Stimulated activated CD4-positive, alpha-beta T cell treated with anti-CD3 and anti-CD28 coated beads, Interleukin-4, amount 100 ng/mL, for 1 hour (primary cell): ENCODE measurements at regions not wholly inside any gene's neighbourhood (a gene's known extent, or its start where the extent isn't known, plus 50 kb on each side); places are given as distances from the start of the nearest gene placed in this dataset.

Experiments
- DNase-seq: peaks from one replicate; pipeline ENCODE4 v3.0.0-alpha.2; 2020

DNA sequence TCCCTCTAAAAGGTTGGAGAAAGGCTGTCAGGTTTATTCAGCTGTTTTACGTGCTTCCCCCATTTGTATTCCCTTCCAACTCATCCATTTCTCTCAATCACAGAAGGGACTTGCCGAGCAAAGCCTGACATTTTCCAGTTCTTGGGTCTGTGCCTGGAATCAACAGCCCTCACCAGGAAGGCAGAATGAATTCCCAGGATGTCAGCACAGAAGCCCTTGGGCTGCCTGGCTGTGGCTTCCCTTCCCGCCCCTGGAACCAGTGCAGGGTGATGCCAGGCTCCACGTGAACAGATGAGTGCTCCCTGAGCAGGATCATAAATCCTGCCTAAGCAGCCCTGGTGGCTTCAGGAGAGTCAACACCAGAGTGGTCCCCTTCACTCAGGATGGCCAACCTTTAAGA lies 86.1 kb upstream of the CD83 start:
- DNase-seq = no peak

DNA sequence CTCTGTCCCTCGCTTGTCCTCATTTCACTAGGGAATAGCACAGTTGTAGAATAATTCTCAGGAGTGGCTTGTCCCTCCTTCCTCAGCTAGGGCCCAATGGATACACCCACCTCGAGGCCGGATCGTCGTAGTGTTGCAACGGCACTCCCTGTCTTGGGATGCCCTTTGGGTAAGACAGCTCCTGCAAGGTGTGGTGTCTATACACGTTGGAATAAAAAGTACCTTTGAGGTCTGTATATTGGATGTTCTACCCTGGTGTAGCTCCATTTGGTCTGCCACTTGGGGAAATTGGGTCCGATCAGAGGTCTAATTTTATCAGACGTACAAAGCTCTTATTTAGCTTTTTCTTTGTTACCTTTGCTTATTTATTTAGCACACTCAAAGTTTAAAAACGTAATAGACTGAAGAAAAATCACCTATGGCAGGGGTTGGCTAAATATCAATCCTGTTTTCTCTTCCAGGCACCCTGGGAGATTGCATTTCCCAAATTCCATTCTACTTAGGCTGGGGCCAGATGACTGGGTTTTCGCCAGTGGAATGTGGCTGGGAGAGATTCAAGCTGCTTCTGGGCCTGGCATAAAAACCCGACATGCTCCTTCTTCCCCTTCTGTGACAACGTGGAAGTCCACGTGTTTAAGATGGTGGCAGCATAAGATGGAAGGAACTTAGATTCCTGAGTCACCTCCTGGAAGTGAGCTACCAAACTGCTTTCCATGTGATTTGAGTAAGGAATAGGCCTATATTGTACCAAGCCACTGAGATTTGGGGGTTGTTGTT lies 82.3 kb upstream of the CD83 start:
- no peak for DNase-seq

DNA sequence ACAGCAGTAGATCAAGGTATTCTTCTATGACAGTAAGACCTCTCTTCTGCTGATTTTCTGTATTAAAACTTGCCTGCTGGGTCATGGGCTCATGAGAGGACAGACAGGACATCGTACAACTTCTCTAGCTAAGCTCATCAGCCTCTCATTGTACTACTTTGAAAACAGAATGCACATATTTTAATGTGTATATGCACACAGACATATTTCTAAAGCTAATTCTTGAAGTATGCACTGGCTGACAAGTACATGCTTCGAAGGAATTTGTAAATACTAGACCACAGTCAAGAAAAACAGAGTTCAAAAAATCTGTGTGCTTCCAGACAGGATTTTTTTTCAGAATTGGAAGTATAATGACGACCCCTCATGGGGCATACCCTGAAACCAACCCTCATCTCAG lies 81.7 kb upstream of the CD83 start:
- DNase-seq = no peak

DNA sequence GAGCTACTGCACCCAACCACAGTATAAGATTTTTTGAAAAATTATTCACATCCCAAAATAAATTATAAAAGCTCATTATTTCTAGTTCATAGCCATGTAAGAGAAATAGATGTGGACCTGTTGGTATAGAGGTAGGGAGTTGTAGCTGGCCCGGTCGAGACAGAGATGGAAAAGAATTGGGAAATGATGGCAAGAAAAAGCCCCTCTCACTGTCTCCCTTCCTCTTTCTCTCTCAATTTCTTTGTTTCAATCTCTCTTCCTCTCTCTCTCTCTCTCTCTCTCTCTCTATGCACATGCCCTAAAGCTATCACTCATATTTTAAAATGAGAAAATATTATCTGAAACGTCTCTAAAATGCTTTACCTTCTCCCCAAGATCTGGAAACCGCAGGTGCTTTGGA lies 80.7 kb upstream of the CD83 start:
- no peak for DNase-seq

DNA sequence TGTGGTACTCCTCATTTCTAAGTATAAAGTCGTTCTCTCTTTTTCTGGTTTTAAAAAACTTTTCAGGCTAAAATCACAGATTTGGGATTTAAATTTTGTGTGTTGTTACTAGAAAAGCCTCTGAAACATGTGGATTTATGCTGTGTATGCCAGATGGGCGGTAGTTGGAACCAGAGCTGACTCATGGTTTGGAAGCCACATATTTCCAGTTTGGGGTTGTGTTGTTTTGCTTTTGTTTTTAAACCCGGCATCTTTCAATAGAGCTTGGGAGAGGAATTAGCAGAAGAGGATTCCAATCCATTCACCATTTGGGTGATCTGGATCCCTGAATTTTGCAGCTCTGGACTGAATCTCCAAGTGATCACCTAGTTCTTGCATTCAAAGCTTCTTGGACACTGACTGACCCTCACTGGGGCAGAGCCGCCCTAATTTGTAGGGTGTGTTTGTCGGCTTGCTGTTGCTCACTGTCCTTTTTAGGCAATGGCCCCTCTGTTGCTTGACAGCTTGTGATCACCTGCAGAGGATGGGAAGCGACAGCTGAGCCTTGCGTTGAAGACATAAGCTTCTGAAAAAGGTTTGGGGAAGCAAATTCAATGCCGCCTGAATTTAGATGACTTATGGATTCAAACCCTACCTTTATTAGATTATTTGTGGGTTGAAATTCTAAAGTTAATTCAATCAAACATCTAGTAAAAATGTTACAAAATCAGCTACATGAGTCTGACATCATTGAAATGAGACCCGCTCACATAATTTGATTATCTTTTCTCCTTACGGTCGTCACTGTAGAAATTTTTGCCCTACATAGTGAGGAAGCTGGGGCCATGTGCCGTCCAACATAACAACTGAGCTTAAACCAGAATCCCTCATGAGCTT lies 79.9 kb upstream of the CD83 start:
- DNase-seq = no peak

DNA sequence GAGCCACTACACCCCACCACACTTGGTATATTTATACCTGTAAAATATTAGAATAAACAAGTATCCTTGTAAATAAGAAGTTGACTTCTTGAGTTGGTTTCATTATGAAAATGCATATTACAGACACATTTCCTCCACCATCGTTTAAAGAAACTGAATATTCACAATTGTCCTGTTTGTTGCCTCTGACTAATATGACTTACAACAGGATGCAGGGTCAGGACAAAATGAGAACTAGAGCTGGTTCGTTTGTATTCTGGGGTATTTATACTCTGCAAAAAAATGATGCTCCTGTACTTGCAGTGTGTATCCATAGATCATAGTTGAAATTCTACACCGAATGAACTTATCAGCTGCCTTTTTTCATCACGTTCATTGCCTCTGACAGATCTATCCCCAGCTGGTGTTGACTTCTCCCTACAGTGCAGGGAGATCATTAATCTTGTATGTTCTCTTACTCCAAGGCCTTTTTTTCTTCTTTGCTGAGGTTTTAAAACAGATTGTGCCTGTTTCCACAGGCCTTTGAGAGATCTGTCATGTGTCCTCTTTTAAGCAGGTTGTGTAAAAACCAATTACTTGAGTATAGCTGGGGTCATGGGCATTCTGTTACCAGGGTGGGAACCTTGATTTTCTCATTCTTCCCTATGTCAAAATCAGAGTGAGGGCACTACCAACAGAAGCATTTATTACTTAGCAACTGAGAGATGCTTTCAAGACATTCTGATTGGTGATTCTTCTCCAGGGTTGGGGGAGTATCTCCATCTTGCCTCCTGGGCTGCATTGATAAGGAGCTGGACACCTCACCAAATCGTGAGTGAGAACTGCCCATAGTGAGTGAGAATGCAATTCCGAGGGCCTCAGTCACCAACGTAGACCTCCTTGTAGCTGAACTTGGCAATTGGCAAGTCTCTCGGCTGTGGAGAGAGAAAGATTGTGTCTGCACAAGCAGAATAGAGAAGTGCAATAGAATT lies 78.8 kb upstream of the CD83 start:
- DNase-seq = no peak

DNA sequence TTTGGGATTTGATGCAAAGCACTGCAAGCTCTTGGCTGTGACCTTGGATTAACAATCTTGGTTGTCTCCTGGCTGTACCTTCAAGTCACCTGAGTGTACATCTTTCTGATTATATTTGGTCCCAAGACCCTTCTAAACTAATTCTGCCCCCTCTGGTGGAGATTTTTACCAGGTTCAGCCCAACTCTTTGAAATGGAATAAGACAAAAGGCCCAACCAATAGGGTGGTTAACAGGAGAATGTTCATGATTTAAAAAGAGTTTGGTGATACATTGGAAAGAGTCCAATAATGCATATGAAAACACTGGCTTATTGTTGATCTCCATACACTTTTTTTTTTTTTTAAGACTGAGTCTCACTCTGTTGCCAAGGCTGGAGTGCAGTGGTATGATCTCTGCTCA lies 77.5 kb upstream of the CD83 start:
- DNase-seq = no peak

DNA sequence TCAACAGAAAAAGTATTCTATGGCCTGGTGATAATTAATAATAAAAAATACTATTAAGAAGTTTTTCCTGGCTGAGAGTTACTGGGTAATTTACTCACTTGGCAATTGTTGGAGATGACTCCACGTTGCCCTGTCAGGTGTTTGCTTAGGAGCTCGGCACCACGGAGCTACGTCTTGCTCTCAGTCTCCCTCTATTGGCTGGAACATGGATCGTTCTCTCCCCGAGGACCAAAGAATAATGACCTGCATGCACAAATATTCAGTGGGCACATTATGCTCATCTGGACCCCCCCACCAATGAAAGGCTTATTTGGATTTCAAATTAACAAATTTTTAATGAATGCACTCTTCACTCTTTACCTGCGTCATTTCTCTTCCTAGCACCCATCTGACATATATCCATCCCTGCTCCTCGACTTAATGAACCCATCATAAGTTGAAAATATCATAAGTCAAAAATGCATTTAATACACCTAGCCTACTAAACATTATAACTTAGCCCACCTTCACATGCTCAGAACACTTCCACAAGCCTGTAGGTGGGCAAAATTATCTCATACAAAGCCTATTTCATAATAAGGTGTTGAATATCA lies 71.0 kb upstream of the CD83 start:
- DNase-seq = peak; percentile 26

DNA sequence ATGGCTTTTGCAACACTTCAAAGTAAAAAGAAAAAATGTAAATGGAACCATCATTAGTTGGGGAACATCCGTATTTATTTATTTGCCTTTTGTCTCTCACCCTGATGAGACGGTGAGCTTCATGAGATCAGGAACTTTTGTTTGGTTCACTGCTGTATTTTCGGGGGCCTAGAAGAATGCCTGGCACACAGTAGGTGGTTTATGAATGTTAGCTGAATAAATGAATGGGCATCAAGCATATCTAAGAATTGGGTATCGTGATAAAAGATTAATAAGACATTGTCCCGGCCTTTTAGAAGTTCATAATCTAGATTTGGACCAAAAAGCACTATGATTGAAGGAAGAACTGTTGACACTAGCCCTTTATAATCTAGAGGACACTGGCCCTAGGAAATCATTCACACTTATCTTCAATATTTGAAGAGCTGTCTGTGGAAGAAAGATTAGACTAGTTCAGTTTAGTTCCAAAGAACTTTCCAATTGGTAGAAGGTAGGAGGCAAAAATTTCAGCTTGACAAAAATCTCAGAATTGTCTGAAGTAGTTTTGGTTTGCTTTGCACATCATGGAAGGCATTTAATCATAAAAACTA lies 70.3 kb upstream of the CD83 start:
- no peak for DNase-seq

DNA sequence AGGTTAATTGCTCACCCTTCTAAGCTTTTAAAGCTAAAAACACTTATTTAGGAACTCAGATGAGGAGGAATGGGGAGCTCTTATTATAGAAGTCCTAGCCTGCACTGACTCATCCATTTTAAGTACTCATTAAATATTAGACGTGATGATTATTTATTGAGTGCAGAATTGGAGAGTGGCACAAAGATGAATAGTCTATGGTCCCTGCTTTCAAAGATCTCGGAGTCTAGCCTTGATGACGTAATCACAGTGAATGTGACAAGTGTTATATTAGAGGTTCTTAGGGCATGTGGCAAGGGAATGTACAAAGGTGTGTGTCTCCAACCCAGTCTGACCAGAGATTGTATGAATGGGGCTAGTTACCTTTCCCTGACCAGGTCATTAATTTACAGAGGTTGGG lies 68.7 kb upstream of the CD83 start:
- DNase-seq = no peak

DNA sequence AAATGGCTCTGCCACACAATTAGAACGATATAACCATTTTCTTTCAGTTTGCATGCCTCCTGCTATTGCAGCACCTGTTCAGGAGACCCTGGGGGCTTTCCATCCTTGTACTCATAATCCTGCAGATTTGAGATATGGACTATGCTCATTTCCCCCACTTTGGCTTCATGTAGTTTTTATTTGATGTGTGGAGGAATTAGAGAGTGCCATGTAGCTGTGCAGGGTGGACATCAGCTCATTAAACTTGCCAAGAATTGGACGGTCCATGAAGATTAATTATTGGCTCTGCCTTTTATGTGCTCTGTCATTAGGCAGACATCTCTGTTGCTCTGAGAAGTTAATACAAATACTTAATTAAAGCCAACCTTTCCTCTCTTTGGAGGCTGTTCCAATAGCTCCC lies 66.2 kb upstream of the CD83 start:
- no peak for DNase-seq

DNA sequence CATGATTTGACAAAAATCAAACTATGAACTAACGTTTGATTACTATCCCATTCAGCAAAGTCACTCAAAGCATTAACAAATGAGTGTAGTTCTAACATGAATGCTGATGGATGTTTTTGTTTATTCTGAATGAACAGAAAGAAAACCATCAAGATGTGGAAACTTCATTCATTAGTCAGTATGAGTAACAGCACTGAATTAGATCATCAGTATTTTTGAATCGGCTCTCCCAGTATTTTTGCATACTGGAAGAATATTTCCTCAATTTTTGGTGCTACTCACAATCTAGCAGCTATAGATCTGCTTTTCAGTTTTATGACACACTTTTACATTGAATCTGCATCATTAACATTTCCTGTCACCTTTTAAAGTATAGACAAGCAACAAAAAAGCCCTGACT lies 63.8 kb upstream of the CD83 start:
- DNase-seq = no peak

DNA sequence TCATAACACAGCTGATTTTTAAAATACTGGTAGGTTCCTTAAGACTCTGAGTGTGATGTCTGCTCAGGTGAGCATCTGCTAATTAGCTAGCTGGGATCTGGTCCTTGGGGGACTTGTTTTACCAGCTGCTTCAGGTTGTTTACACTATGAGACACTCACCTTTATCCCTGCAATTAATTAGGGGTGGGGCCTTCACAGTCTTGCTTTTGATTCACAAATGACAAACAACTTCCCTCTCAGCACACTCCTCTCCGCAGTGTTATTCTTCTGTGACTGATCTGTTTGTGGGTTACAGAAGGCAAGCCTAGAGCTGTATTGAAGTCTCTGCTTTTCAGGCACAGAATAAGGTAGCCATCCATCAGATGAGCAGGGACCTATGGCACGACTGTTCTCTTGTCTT lies 62.0 kb upstream of the CD83 start:
- DNase-seq = no peak

DNA sequence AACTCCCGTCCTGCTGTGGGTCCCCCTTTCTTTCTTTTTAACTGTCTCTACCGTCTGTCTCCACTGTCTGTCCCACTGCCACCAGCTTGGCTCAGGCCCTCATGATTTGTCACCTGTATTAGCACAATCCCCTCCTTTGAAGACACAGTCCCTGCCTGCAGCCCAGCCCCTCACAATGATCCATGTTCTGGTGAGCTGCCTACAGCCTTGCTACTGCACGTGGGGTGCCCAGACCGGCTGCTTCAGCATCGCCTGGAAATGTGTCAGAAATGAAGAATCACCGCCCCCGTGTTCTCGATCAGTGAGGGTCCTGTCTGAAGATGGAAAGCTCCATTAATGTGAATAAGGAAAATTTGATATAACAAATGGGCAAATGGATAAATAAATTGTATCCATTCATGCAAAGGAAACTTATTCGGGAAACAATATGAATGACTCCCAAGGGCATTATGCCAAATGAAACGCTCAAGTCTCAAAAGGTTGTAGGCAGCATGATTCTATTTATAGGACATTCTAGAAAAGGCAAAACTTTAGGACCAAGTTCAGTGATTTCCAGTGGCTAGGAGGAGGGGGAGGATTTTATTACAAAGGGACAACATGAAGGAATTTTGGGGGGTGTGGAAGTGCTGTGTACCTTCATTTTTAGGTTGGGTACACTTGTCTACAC lies 59.4 kb upstream of the CD83 start:
- DNase-seq = no peak

DNA sequence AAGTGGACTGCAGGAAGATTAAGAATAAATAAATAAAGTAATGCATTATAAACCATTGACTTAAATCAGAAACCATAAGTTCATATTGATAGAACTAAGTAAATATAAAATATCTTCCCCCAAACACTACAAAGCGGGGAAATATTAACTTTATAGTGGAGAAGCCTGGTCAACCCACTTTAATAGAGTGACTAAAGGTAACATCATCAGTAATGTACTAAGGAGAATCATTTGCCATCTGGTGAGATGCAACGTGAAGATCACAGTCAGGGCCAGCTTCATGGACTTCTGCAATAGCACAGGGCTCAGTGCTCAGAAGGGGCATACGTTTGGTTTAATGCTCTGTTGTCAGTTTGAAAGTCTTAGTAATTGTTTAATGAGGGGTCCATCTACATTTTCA lies 58.8 kb upstream of the CD83 start:
- no peak for DNase-seq

DNA sequence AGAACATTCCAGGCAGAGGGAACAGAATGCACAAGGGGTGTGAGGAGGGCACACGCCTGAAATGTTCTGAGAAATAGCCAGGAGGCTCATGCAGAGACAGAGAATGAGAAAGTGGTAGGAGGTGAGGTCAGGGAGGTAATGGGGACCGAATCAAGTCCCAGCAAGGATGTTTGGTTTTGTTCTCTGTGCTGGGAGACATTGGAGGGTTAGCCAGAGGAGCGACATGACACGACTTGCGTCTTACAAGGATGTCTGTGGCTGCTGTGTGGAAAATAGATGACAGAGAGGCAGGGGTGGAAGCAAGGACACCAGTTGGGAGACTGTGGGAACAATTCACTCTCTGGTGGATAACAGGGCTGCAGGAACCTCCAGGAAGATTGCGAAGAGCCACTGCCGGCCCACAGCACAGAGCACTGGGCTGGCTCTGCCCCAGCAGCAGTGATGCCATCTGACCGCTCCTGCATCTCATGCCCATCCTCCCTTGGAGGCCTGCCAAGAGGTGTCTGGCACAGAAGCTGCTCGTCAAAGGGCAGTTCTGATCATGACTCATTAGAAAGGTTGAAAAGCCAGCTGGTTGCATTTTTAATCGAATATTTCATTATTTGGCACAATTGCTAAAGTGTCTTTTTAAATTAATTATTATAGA lies 57.7 kb upstream of the CD83 start:
- DNase-seq = no peak

DNA sequence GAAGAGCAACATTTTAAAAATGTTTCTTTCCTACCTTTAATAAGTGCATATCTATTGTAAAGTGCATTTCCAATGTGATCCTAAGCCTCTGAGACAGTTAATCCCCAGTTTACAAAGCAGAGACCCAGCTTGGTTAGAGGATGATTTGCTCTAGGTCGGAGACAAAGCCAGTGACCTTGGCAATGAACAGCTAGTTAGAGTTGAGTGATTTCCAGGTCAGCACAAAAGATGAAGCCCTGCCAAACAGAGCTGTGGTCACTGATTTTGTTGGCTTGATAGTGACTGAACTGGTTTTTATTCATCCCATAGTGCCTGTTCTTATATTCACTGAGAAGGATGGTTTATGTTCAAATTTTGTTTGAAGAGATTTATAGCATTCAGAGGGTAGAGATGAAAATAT lies 56.6 kb upstream of the CD83 start:
- DNase-seq = no peak

DNA sequence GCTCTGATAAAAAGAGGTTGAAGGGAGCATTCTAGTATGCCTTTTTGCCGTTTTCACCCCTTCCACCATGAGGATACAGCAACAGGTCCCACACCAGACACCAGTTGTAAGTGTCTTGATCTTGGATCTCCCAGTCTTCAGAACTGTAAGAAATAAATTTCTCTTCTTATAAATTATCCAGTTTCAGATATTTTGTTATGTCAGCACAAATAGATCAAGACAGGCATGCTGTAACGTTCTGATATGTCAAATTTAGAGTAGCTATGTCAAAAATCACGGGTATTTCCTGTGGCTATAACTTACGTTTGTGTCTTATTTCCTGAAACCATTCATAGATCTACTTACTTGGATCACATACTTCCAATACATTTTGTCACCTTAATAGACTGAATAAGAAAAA lies 55.9 kb upstream of the CD83 start:
- DNase-seq = no peak

DNA sequence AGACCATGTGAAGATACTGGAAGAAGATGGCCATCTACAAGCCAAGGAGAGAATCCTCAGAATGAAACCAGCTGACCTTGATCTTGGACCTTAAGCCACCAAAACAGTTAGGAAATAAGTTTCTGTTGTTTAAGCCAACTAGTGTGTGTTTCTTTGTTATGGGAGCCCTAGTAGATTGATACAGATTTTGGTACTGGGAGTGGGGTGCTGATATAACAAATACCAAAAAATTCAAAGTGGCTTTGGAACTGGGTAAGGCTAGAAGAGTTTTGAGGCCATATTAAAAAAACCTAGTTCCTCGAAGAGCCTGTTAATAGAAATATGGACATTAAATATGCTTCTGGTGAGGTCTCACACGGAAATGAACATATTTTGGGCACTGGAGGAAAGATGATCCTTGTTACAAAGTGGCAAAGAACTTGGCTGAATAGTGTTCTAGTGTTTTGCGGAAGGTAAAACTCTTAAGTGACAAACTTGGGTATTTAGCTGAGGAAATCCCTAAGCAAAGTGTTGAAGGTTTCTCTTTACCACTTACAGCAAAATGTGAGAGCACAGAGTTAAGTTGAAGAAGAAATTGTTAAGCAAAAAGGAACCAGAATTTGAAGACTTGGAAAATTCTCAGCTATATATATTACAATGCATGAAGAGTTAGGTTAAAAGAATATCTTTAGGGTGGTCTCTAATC lies 55.1 kb upstream of the CD83 start:
- DNase-seq = no peak

DNA sequence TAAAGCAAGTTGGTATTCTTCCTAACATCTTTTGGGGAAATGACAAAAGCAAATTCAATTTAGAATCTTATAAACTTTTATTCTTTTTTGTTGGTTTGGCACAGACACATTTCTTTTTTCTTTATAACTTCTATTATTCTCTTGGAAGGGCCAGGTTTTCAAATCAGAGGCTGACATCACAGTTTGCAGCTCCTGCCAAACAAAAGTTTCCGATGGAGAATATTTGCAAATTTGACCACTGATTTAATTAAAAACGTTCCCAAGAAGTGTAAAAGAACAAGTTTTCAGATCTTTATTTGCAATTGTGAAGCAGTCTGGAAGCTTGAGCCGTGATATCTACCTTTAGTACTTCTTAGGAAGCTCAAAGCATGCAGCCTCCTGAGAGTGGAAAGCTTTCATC lies 53.8 kb upstream of the CD83 start:
- no peak for DNase-seq

DNA sequence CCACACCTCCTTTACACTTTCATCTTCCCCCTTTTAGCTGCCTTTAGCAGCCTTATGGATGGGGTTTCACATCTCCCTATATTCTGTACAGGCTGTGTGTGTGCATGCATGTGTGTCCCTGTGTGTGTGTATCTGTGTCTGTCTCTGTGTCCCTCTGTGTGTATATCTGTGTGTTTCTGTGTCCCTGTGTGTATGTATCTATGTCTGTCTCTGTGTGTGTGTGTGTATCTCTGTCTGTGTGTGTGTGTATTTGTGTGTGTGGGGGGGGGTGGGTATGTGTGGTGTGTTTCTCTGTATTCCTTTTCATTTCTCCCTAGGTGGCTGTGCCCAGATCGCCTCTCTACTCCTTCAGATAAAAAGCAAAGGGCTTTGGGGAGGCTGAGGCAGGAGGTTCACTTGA lies 52.2 kb upstream of the CD83 start:
- no peak for DNase-seq
